ENCODE measurements at regions not wholly inside any gene's neighbourhood (a gene's known extent, or its start where the extent isn't known, plus 50 kb on each side); places are given as distances from the start of the nearest gene placed in this dataset.

GRCh38 chr4:171629737-171630136 is 183.5 kb upstream of the GALNTL6 start:
- DNase-seq: no peak

GRCh38 chr4:171629182-171629581 is 184.0 kb upstream of the GALNTL6 start:
- no peak for DNase-seq

GRCh38 chr4:171626554-171626953 is 186.7 kb upstream of the GALNTL6 start:
- DNase-seq: no peak

GRCh38 chr4:171622729-171623128 is 190.5 kb upstream of the GALNTL6 start:
- DNase-seq: no peak

- DNase-seq: no peak
Observed at GRCh38 chr4:171621646-171622045, 191.6 kb upstream of the GALNTL6 start.

- no peak for DNase-seq
Observed at GRCh38 chr4:171612907-171613306, 200.3 kb upstream of the GALNTL6 start.

GRCh38 chr4:171602638-171603355 is 210.4 kb upstream of the GALNTL6 start:
- no peak for DNase-seq

GRCh38 chr4:171601091-171601490 is 212.1 kb upstream of the GALNTL6 start:
- no peak for DNase-seq

GRCh38 chr4:171599628-171600027 is 213.6 kb upstream of the GALNTL6 start:
- DNase-seq: no peak

- DNase-seq: no peak
Observed at GRCh38 chr4:171594293-171594692, 218.9 kb upstream of the GALNTL6 start.

GRCh38 chr4:171590716-171591115 is 222.5 kb upstream of the GALNTL6 start:
- DNase-seq: no peak

- DNase-seq: no peak
Observed at GRCh38 chr4:171588764-171589163, 224.4 kb upstream of the GALNTL6 start.

- no peak for DNase-seq
Observed at GRCh38 chr4:171588051-171588545, 225.1 kb upstream of the GALNTL6 start.

GRCh38 chr4:171583790-171584189 is 229.4 kb upstream of the GALNTL6 start:
- no peak for DNase-seq

GRCh38 chr4:171582961-171583581 is 230.1 kb upstream of the GALNTL6 start:
- DNase-seq: no peak

- no peak for DNase-seq
Observed at GRCh38 chr4:171573181-171573580, 240.0 kb upstream of the GALNTL6 start.

GRCh38 chr4:171565130-171565788 is 247.9 kb upstream of the GALNTL6 start:
- no peak for DNase-seq

GRCh38 chr4:171561419-171561818 is 251.8 kb upstream of the GALNTL6 start:
- DNase-seq: no peak

- no peak for DNase-seq
Observed at GRCh38 chr4:171553961-171554360, 259.2 kb upstream of the GALNTL6 start.

GRCh38 chr4:171542640-171543039 is 270.6 kb upstream of the GALNTL6 start:
- DNase-seq: no peak

GRCh38 chr4:171538601-171539100 is 274.6 kb upstream of the GALNTL6 start:
- DNase-seq: no peak

GRCh38 chr4:171534391-171534790 is 278.8 kb upstream of the GALNTL6 start:
- DNase-seq: no peak

- DNase-seq: no peak
Observed at GRCh38 chr4:171532968-171533367, 280.2 kb upstream of the GALNTL6 start.

GRCh38 chr4:171524903-171525302 is 288.3 kb upstream of the GALNTL6 start:
- no peak for DNase-seq

All from NCI-H187 (cell line).